Mammary epithelial cell (primary cell): ENCODE measurements at regions not wholly inside any gene's neighbourhood (a gene's known extent, or its start where the extent isn't known, plus 50 kb on each side); places are given as distances from the start of the nearest gene placed in this dataset.

Source experiments
- CTCF ChIP-seq, 2 donors: IDR thresholded peaks in 1 of 2; conservative IDR thresholded peaks in 1 of 2; 2 replicates each; pipeline ENCODE4 v1.5.1; 2011 to 2012; ENCODE audit warnings: inconsistent platforms in 2 of 2, low read length in 2 of 2, mild to moderate bottlenecking in 2 of 2, control low read depth in 1 of 2, low read depth in 1 of 2; ENCODE audit not compliant: insufficient read depth in 1 of 2; ENCODE audit errors: extremely low read depth in 1 of 2
- EZH2 ChIP-seq: IDR thresholded peaks from 2 replicates; pipeline ENCODE4 v1.6.1; 2012; ENCODE audit warnings: low read length, inconsistent platforms, borderline replicate concordance

DNA sequence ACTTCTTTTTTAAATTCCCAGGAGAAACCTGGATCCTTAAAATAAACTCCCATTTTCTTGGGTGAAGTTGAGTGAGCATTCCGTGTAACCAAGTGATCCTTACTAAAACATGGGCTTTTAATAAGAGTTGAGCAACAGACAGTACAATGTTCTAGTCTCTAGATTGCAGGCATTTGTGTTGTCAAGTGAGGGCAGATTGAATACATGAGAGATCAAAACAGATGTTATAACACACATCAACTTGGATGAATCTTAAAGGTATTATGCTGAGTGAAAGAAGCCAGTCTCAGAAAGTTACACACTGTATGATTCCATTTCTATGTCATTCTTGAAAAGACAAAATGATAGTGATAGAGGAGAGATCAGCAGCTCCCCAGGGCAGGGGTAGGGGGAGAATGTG lies 213.9 kb upstream of the CCDC196 start:
- TF ChIP-seq CTCF (conservative IDR thresholded peaks at IDR 0.05 in 1 of 2, IDR thresholded peaks at IDR 0.05 in 1 of 2; ENCODE audit: extremely low read depth in 1 of 2, insufficient read depth in 1 of 2, low read depth in 1 of 2, low read length in 2 of 2) (no peak), EZH2 (no peak)
